Endodermal cell (in vitro differentiated cells): ENCODE measurements at regions not wholly inside any gene's neighbourhood (a gene's known extent, or its start where the extent isn't known, plus 50 kb on each side); places are given as distances from the start of the nearest gene placed in this dataset.

Source experiments
- DNase-seq: peaks from one replicate; pipeline ENCODE4 v3.0.0-alpha.2; 2017
- H3K27ac ChIP-seq: 2 replicates; pipeline ENCODE4 v1.5.1; 2013; ENCODE audit warnings: mild to moderate bottlenecking, low read depth, low read length, moderate library complexity
- H3K27me3 ChIP-seq: 2 replicates; pipeline ENCODE4 v1.6.1; 2013; ENCODE audit warnings: mild to moderate bottlenecking, low read length, moderate library complexity; ENCODE audit not compliant: insufficient read depth, control insufficient read depth, poor library complexity, severe bottlenecking
- H3K36me3 ChIP-seq: 2 replicates; pipeline ENCODE4 v1.7.0; 2013; ENCODE audit warnings: mild to moderate bottlenecking, low read length, moderate library complexity; ENCODE audit not compliant: control insufficient read depth, insufficient read depth
- H3K4me1 ChIP-seq: one replicate; pipeline ENCODE4 v1.7.0; 2013; ENCODE audit warnings: low read length; ENCODE audit not compliant: control insufficient read depth, insufficient read depth
- H3K4me3 ChIP-seq: 2 replicates; pipeline ENCODE4 v1.5.1; 2013; ENCODE audit warnings: mild to moderate bottlenecking, low read length, moderate library complexity
- H3K9ac ChIP-seq: 2 replicates; pipeline ENCODE4 v1.6.1; 2013; ENCODE audit warnings: mild to moderate bottlenecking, low read length, moderate library complexity; ENCODE audit not compliant: poor library complexity, severe bottlenecking; ENCODE audit errors: extremely low read depth
- H3K9me3 ChIP-seq: 2 replicates; pipeline ENCODE4 v1.6.1; 2013; ENCODE audit warnings: mild to moderate bottlenecking, low read length, moderate library complexity; ENCODE audit not compliant: control insufficient read depth
- H3K27ac Mint-ChIP-seq: 2 replicates; pipeline ENCODE4 v1.8.0; 2020; ENCODE audit warnings: mixed read lengths
- H3K27me3 Mint-ChIP-seq: 2 replicates; pipeline ENCODE4 v1.8.0; 2021; ENCODE audit warnings: mild to moderate bottlenecking, mixed read lengths; ENCODE audit not compliant: insufficient read depth
- H3K36me3 Mint-ChIP-seq: 2 replicates; pipeline ENCODE4 v1.8.0; 2020; ENCODE audit warnings: low read depth, mixed read lengths
- H3K4me1 Mint-ChIP-seq: 2 replicates; pipeline ENCODE4 v1.8.0; 2020; ENCODE audit warnings: mixed read lengths
- H3K4me3 Mint-ChIP-seq: 2 replicates; pipeline ENCODE4 v1.8.0; 2020; ENCODE audit warnings: mild to moderate bottlenecking, moderate library complexity, mixed read lengths
- H3K9me3 Mint-ChIP-seq: 2 replicates; pipeline ENCODE4 v1.8.0; 2020; ENCODE audit warnings: mild to moderate bottlenecking, mixed read lengths
- CTCF ChIP-seq: fragments of 200-600 bp; sonication (generic); conservative IDR thresholded peaks from 2 replicates; pipeline ENCODE4 v1.5.0; 2021; ENCODE audit warnings: antibody characterized with exemption, mild to moderate bottlenecking
- WGBS, 2 experiments: methylation state at CpG; one replicate each; pipeline versions ENCODE4 v1.1.5 to v1.1.7; 2013; ENCODE audit warnings: missing lambda C conversion rate in 2 of 2, mixed read lengths in 1 of 2; ENCODE audit not compliant: insufficient coverage in 1 of 2, insufficient read length in 1 of 2; 5-methylcytosine and 5-hydroxymethylcytosine counted together

GRCh38 chr2:4029081-4029480, 325.7 kb downstream of the DCDC2C start:
- DNase-seq, result no peak
- no peaks in the 10 kb centered on the region for H3K27me3 Mint-ChIP-seq
- WGBS, 2 experiments, result 80 to 91% methylated on average over 1 to 2 of the region's 2 CpGs
- Histone ChIP-seq H3K9ac (no peak overlapping the region), H3K9me3 (no peaks in the 10 kb centered on the region), H3K27me3 (no peaks in the 10 kb centered on the region), H3K4me1 (no peaks in the 10 kb centered on the region), H3K36me3 (no peaks in the 10 kb centered on the region), H3K4me3 (no peak overlapping the region), H3K27ac (no peak overlapping the region)
- no peak overlapping the region for H3K4me3 Mint-ChIP-seq
- H3K27ac Mint-ChIP-seq, result no peak overlapping the region
- no peaks in the 10 kb centered on the region for H3K36me3 Mint-ChIP-seq
- H3K9me3 Mint-ChIP-seq, result peaks cover 3% of the 10 kb centered on the region
- TF ChIP-seq CTCF, result no peak
- H3K4me1 Mint-ChIP-seq, result no peaks in the 10 kb centered on the region

- no peaks in the 10 kb centered on the region for H3K9me3 ChIP-seq
- Mint-ChIP-seq H3K9me3 (peaks cover 45% of the 10 kb centered on the region), H3K36me3 (no peaks in the 10 kb centered on the region), H3K4me3 (no peak overlapping the region), H3K27ac (no peak overlapping the region), H3K27me3 (no peaks in the 10 kb centered on the region), H3K4me1 (no peaks in the 10 kb centered on the region)
- no peak overlapping the region for H3K4me3 ChIP-seq
- no peaks in the 10 kb centered on the region for H3K27me3 ChIP-seq
- no peak overlapping the region for H3K27ac ChIP-seq
- H3K9ac ChIP-seq, result no peak overlapping the region
- WGBS, 2 experiments, result 88 to 91% methylated on average over 6 to 7 of the region's 7 CpGs
- no peak for DNase-seq
- no peak for TF ChIP-seq CTCF
- no peaks in the 10 kb centered on the region for H3K36me3 ChIP-seq
- no peaks in the 10 kb centered on the region for H3K4me1 ChIP-seq
These were observed 336.5 kb downstream of the DCDC2C start for GRCh38 chr2:4039896-4040295.

GRCh38 chr2:4047961-4048891, 344.9 kb downstream of the DCDC2C start:
- no peaks in the 10 kb centered on the region for H3K27me3 ChIP-seq
- H3K36me3 ChIP-seq, result no peaks in the 10 kb centered on the region
- H3K36me3 Mint-ChIP-seq, result no peaks in the 10 kb centered on the region
- H3K4me1 Mint-ChIP-seq, result no peaks in the 10 kb centered on the region
- no peak overlapping the region for H3K4me3 Mint-ChIP-seq
- peaks cover 5% of the 10 kb centered on the region for H3K9me3 Mint-ChIP-seq
- H3K4me1 ChIP-seq, result no peaks in the 10 kb centered on the region
- no peak overlapping the region for H3K4me3 ChIP-seq
- H3K9me3 ChIP-seq, result no peaks in the 10 kb centered on the region
- no peaks in the 10 kb centered on the region for H3K27me3 Mint-ChIP-seq
- H3K27ac ChIP-seq, result no peak overlapping the region
- no peak overlapping the region for H3K9ac ChIP-seq
- DNase-seq, result no peak
- WGBS, 2 experiments, result 92% methylated on average over 5 to 9 of the region's 9 CpGs
- no peak overlapping the region for H3K27ac Mint-ChIP-seq
- TF ChIP-seq CTCF, result no peak
